Common myeloid progenitor, CD34-positive (primary cell): ENCODE measurements at regions not wholly inside any gene's neighbourhood (a gene's known extent, or its start where the extent isn't known, plus 50 kb on each side); places are given as distances from the start of the nearest gene placed in this dataset.

ENCODE experiments used
- CTCF ChIA-PET: fragments of 350-600 bp; sonication (Branson Sonifier 250); formaldehyde crosslinking; loops from one replicate; lab custom pipeline; 2021; ENCODE audit warnings: antibody characterized with exemption; lab: Charles Lee
- POLR2A ChIA-PET: fragments of 350-600 bp; sonication (Branson Sonifier 250); formaldehyde crosslinking; loops from one replicate; lab custom pipeline; 2021; ENCODE audit warnings: antibody characterized with exemption; lab: Charles Lee
- DNase-seq, 3 donors: peaks; one replicate each; pipeline versions ENCODE4 v3.0.0 to v3.0.0-alpha.2; 2013
- H3K27ac ChIP-seq, 2 experiments: 1 replicate in 1 of 2; 2 replicates in 1 of 2; pipeline ENCODE4 v1.7.0; 2013; ENCODE audit warnings: inconsistent platforms in 2 of 2, low read length in 2 of 2, mild to moderate bottlenecking in 2 of 2, low read depth in 1 of 2, moderate library complexity in 1 of 2; ENCODE audit not compliant: severe bottlenecking in 2 of 2, insufficient read depth in 1 of 2, poor library complexity in 1 of 2
- H3K27me3 ChIP-seq, 5 experiments: replicated peaks in 2 of 5; 1 replicate in 3 of 5; 2 replicates in 2 of 5; pipeline versions ENCODE4 v1.6.1 to v1.7.0; 2013; ENCODE audit warnings: low read length in 4 of 5, mild to moderate bottlenecking in 2 of 5, moderate library complexity in 2 of 5, inconsistent platforms in 1 of 5; ENCODE audit not compliant: insufficient read depth in 5 of 5, control insufficient read depth in 4 of 5
- H3K36me3 ChIP-seq, 4 experiments: 1 replicate in 2 of 4; 2 replicates in 2 of 4; pipeline versions ENCODE4 v1.6.1 to v1.7.0; 2013; ENCODE audit warnings: low read length in 3 of 4, control low read depth in 1 of 4, mild to moderate bottlenecking in 1 of 4; ENCODE audit not compliant: control insufficient read depth in 4 of 4, insufficient read depth in 4 of 4
- H3K4me1 ChIP-seq, 4 experiments: 1 replicate in 3 of 4; 2 replicates in 1 of 4; pipeline versions ENCODE4 v1.6.1 to v1.7.1; 2013; ENCODE audit warnings: low read length in 3 of 4, mild to moderate bottlenecking in 3 of 4, control low read depth in 1 of 4, inconsistent platforms in 1 of 4, moderate library complexity in 1 of 4; ENCODE audit not compliant: control insufficient read depth in 4 of 4, insufficient read depth in 4 of 4; ENCODE audit errors: control extremely low read depth in 1 of 4
- H3K4me3 ChIP-seq, 7 experiments: 1 replicate in 4 of 7; 2 replicates in 3 of 7; pipeline versions ENCODE4 v1.5.1 to v1.7.0; 2013; ENCODE audit warnings: mild to moderate bottlenecking in 7 of 7, low read length in 6 of 7, moderate library complexity in 6 of 7, inconsistent platforms in 2 of 7, low read depth in 2 of 7, control low read depth in 1 of 7; ENCODE audit not compliant: insufficient read depth in 4 of 7, control insufficient read depth in 1 of 7; ENCODE audit errors: extremely low read depth in 1 of 7
- H3K9me3 ChIP-seq, 5 experiments: 1 replicate in 4 of 5; 2 replicates in 1 of 5; pipeline versions ENCODE4 v1.6.1 to v1.7.1; 2013; ENCODE audit warnings: low read length in 4 of 5, mild to moderate bottlenecking in 2 of 5, inconsistent platforms in 1 of 5, low read depth in 1 of 5, moderate library complexity in 1 of 5; ENCODE audit not compliant: control insufficient read depth in 4 of 5, insufficient read depth in 2 of 5; ENCODE audit errors: control extremely low read depth in 1 of 5
- WGBS: methylation state at CpG from one replicate; pipeline ENCODE4 v1.1.5; 2013; ENCODE audit not compliant: insufficient coverage; 5-methylcytosine and 5-hydroxymethylcytosine counted together

DNA sequence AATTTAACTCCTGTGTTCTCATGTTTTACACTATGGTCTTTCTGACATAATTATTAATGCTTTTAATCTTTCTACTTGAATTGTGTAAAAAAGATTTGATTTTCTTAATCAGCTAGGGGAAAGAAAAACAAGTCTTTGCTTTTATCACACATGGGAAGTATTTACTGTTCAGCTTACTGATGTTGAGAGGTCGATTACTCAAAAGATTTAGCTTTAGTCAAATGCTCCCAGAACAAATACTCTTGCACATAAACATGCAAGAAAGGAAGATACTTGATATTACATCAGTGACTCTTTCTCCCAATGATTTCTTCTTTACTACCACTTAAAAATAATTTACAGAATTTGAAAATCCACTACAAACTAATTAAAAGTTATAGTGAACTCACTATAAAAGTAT is 198.3 kb upstream of the FAT4 start:
- ChIA-PET POLR2A (no interaction called here), CTCF (no interaction called here)
- no peaks in the 10 kb centered on the region for H3K27me3 ChIP-seq
- H3K9me3 ChIP-seq: no peaks in the 10 kb centered on the region
- no peaks in the 10 kb centered on the region for H3K36me3 ChIP-seq
- no peak for DNase-seq
- no peak overlapping the region for H3K27ac ChIP-seq
- H3K4me3 ChIP-seq: no peak overlapping the region
- WGBS: 100% methylated on average over 1 of the region's 1 CpG
- no peaks in the 10 kb centered on the region for H3K4me1 ChIP-seq

DNA sequence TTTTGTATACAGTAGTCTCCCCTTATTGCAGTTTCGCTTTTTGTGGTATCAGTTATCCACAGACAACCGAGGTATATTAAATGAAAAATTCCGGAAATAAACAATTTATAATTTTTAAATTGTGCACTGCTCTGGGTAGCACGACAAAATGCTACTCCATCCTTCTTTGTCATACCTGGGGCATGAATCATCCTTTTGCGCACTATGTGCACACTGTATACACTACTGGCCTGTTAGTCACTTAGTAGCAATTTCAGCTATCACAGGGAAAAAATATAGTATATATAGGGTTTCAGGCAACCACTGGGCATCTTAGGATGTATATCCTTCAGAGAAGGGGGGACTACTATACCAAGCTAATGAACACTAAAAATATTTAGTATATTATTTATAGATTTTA is 198.8 kb upstream of the FAT4 start:
- Histone ChIP-seq H3K27ac (no peak overlapping the region), H3K4me1 (no peaks in the 10 kb centered on the region), H3K4me3 (no peak overlapping the region), H3K27me3 (no peaks in the 10 kb centered on the region), H3K36me3 (no peaks in the 10 kb centered on the region), H3K9me3 (no peaks in the 10 kb centered on the region)
- POLR2A ChIA-PET: no interaction called here
- CTCF ChIA-PET: no interaction called here
- 63% methylated on average over 1 of the region's 5 CpGs for WGBS
- no peak for DNase-seq

DNA sequence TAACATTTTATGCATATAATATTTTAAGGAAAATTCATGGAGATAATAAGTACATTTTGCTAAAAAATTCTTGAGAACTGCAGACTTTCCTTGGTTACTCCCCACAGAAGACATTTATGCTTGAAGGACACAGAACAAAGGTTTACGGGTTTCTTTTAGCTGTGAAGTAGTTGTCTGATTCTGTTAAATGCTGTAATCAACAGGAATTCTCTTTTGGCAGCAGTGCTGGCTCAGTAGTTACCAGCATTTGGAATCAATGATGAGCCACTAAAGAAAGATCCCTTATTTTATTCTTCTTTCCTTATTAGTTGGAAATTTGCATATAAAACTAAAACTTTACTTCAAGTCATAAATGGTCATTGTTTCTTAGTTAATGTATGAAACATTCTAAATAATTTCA is 199.3 kb upstream of the FAT4 start:
- no peak for DNase-seq
- no peaks in the 10 kb centered on the region for H3K9me3 ChIP-seq
- no peaks in the 10 kb centered on the region for H3K36me3 ChIP-seq
- no peaks in the 10 kb centered on the region for H3K27me3 ChIP-seq
- H3K4me3 ChIP-seq: no peak overlapping the region
- CTCF ChIA-PET: no interaction called here
- POLR2A ChIA-PET: no interaction called here
- WGBS: no CpG with 5 or more reads among the region's 1 CpG
- H3K27ac ChIP-seq: no peak overlapping the region
- H3K4me1 ChIP-seq: no peaks in the 10 kb centered on the region

DNA sequence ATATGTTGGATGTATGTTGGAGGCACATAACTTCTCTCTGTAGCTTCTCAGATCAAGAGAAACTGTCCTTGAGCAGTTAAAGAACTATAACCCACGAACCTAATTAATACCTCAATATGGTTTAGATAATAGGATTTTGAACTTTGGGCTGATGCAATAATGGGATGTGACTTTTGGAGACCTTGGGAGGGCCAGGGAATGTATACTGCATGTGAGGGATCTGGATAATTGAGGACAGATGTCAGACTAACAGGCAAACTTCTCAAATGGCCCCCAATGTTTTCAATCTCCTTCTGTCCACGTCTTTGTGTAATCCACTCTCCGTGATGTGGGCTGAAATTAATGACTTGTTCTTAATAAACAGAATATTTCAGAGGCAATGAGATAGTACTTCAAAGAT is 202.2 kb upstream of the FAT4 start:
- Histone ChIP-seq H3K27ac (no peak overlapping the region), H3K9me3 (no peaks in the 10 kb centered on the region), H3K4me1 (no peaks in the 10 kb centered on the region), H3K4me3 (no peak overlapping the region), H3K36me3 (no peaks in the 10 kb centered on the region), H3K27me3 (no peaks in the 10 kb centered on the region)
- CTCF ChIA-PET: no interaction called here
- no peak for DNase-seq
- no CpG with 5 or more reads among the region's 3 CpGs for WGBS
- POLR2A ChIA-PET: no interaction called here

DNA sequence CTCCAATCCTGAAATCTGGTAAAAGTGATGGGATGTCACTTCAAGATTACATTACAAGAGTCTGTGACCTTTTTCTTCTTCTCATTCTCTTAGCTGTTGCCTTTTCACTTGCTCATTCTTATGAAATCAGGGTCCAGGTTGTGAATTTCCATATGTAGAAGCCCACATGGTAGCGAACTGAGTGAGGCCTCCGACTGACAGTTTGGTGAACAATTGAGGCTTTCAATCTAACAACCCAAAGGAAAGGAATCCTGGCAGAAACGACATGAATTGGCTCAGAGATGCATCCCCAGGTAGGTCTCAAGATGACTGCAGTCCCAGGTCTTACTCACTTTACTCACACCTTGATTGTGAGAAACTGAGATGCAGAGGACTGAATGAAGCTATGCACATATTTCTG is 203.4 kb upstream of the FAT4 start:
- 70% methylated on average over 3 of the region's 3 CpGs for WGBS
- H3K27me3 ChIP-seq: no peaks in the 10 kb centered on the region
- H3K4me1 ChIP-seq: no peaks in the 10 kb centered on the region
- no peak overlapping the region for H3K4me3 ChIP-seq
- POLR2A ChIA-PET: no interaction called here
- CTCF ChIA-PET: no interaction called here
- DNase-seq: no peak
- no peaks in the 10 kb centered on the region for H3K36me3 ChIP-seq
- H3K9me3 ChIP-seq: no peaks in the 10 kb centered on the region
- H3K27ac ChIP-seq: no peak overlapping the region

DNA sequence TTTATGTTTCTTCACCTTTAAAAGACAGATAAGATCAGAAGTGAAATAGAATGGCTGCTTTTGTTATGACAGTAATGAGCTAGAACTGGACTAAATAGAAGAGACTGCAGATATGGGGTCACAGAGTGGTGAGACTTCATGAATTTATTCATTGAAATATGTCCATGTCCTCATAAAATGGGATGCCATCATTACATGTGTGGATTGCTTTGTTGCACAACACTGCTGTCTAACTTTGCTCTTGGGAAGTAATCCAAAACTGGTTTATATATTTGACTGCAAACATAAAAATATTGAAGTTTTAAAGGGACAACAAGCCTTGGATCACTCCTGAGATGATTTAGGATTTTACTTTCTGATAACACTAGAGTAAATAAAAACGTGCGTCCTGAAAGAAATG is 209.2 kb upstream of the FAT4 start:
- Histone ChIP-seq H3K27ac (no peak overlapping the region), H3K36me3 (no peaks in the 10 kb centered on the region), H3K27me3 (no peaks in the 10 kb centered on the region), H3K4me3 (no peak overlapping the region), H3K4me1 (no peaks in the 10 kb centered on the region), H3K9me3 (no peaks in the 10 kb centered on the region)
- ChIA-PET CTCF (no interaction called here), POLR2A (no interaction called here)
- no peak for DNase-seq
- no CpG with 5 or more reads among the region's 2 CpGs for WGBS

DNA sequence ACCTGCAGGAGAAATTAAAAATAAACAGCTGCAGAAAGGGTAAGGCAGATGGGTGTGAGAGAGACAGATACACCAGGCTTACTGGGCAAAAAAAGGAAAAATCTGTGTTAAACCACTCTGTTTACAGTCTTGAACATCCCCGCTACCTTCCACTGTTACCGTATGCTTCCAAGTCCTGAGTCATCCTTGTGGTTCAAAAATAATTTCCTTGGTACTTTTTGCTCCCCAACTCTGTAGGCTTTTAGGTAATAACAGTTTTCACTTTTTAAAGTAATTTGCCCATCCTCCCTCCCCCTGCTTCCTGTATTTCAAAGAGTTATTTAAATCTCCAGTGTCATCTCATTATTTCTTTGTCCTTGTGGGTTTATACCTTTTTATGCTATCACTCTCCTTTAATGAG is 210.1 kb upstream of the FAT4 start:
- Histone ChIP-seq H3K36me3 (no peaks in the 10 kb centered on the region), H3K4me3 (no peak overlapping the region), H3K27ac (no peak overlapping the region), H3K27me3 (no peaks in the 10 kb centered on the region), H3K9me3 (no peaks in the 10 kb centered on the region), H3K4me1 (no peaks in the 10 kb centered on the region)
- POLR2A ChIA-PET: no interaction called here
- 0% methylated on average over 1 of the region's 2 CpGs for WGBS
- CTCF ChIA-PET: no interaction called here
- DNase-seq: no peak
